ENCODE measurements at regions not wholly inside any gene's neighbourhood (a gene's known extent, or its start where the extent isn't known, plus 50 kb on each side); places are given as distances from the start of the nearest gene placed in this dataset.

DNA sequence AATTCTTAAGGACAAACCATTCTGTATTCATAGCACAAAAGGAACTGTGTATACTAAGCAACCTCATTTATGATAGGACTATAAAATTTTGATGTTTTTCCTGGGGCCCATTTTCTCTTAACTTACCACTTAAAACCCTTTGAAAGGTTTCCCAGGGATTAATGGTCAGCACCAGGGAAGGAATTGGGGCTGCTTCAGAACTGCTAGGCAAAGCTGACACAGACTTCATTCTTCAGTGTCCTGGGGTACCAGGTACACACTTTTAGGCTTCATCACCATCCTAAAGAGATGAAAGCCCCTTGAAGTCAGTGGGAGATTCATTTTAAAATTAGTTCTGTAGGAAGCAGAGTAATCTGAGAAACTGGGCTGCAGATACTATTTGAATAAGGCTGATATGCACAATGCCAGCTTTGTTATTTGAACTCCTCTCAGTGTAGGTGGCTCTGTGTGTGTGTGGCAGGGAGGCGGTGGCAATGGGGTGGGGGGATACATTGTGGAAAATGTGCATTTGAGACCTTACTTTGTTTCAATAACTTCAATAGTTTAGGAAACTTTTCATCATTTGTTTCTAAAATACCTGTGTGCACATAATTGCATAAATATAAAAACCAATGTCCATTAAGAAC is 329.3 kb upstream of the DCN start:
- TF ChIP-seq, protein P1, sequence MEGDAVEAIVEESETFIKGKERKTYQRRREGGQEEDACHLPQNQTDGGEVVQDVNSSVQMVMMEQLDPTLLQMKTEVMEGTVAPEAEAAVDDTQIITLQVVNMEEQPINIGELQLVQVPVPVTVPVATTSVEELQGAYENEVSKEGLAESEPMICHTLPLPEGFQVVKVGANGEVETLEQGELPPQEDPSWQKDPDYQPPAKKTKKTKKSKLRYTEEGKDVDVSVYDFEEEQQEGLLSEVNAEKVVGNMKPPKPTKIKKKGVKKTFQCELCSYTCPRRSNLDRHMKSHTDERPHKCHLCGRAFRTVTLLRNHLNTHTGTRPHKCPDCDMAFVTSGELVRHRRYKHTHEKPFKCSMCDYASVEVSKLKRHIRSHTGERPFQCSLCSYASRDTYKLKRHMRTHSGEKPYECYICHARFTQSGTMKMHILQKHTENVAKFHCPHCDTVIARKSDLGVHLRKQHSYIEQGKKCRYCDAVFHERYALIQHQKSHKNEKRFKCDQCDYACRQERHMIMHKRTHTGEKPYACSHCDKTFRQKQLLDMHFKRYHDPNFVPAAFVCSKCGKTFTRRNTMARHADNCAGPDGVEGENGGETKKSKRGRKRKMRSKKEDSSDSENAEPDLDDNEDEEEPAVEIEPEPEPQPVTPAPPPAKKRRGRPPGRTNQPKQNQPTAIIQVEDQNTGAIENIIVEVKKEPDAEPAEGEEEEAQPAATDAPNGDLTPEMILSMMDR (IDR thresholded peaks at IDR 0.05) = no peak
- no peak for TF ChIP-seq POLR2A (IDR thresholded peaks at IDR 0.05)
